NOMO-1 treated with DMSO at 0.1 percent for 48 hours (cell line): ENCODE measurements at regions not wholly inside any gene's neighbourhood (a gene's known extent, or its start where the extent isn't known, plus 50 kb on each side); places are given as distances from the start of the nearest gene placed in this dataset.

Experiments
- DNase-seq: peaks from one replicate; lab custom pipeline; 2025; ENCODE audit not compliant: unreplicated experiment; lab: John Stamatoyannopoulos, UW

GRCh38 chr1:221834698-221835513 is 93.0 kb upstream of the DUSP10 start:
- DNase-seq = no peak

DNA sequence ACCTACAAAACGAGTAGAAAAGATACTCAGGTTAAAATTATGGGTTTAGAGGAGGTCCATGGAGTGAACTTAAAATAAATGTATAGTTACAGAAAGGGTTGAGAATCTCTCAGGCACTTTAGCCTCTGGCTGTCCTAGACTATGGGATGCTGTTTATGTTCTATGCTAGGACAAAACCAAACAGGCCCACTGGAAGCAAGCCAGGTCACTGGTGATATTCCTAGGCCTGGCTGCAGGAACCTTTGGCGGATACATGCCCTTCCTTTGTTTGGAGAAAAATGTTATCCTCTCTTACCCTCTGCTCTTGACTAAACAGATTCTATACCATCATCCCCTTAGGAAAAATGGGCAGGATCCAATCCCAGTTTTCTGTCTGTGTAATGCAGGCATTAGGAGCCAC is 90.7 kb upstream of the DUSP10 start:
- no peak for DNase-seq

DNA sequence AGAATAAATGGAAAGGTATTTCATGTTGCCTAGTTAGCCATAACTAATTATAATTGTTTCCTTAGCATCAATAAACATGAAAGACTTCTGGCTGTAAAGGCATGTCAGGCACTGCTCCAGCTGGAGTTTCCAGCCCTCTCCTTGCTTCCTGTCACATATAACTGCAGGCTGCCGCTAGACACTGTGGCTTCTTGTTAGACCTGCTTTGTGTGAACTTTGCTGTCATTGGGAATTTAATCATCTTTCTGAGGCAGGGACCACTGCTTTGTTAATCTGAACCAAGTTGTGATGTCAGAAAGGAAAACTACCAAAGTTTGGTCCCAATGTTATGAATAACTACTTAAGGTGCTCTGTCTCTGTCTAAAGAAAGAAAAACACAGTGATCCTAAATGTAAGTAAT is 90.3 kb upstream of the DUSP10 start:
- DNase-seq = no peak

GRCh38 chr1:221829327-221830015 is 87.6 kb upstream of the DUSP10 start:
- DNase-seq = peak; percentile 62

DNA sequence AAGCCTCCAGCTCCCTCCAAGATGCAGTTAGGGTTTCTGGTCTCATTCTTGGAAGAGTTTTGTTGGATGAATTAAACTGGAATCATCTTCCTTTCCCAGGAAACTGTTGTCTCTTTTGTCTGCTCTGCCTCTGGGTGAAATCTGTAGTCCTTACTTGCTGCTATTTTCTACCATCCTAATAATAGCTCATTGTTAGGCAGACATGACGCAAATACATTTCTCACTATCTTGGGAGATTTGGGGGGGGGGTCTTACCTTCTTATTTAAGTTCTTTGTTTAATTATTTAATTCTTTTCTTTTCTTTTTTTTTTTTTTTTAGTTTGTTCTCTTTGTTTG is 85.4 kb upstream of the DUSP10 start:
- no peak for DNase-seq

GRCh38 chr1:221824909-221825308 is 83.0 kb upstream of the DUSP10 start:
- DNase-seq = no peak

DNA sequence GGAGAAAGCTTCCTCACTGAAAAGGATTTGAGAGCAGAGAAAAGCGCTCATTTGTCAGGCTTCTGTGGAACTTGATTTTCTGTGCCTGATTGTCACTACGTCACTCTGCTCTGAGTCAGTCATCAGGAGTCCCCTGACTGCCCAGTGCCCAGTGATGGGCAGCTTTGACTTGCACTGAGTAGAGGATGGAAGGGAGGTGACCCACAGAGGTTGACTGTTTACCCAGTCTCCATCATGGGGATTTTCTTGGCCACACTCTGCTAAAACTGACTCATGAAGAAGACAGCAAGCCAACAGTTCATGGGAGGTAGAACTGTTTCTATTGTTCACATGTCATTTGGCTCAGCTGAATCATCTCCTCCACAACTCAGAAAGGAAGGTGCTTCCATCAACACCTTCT is 82.1 kb upstream of the DUSP10 start:
- DNase-seq = no peak

- no peak for DNase-seq
These were observed 81.7 kb upstream of the DUSP10 start for GRCh38 chr1:221823561-221823960.

DNA sequence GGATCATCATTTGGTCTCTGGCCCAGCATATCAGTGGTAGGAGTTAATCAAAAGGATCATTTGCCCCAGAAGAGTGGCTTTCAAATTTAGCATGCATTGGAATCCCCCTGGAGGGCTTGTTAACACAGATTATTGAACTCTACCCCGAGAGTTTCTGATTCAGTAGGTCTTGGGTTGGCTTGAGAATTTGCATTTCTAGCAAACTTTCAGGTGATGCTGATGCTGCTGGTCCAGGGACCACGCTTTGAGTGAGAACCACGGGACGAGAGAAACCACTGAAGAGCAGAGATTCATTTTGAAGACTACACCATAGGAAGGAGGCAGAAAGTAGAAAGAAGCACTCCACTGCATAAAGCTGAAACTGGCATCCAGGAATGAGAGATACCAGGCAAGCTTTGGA is 81.3 kb upstream of the DUSP10 start:
- DNase-seq = no peak

- no peak for DNase-seq
These were observed 80.7 kb upstream of the DUSP10 start for GRCh38 chr1:221822591-221822990.

DNA sequence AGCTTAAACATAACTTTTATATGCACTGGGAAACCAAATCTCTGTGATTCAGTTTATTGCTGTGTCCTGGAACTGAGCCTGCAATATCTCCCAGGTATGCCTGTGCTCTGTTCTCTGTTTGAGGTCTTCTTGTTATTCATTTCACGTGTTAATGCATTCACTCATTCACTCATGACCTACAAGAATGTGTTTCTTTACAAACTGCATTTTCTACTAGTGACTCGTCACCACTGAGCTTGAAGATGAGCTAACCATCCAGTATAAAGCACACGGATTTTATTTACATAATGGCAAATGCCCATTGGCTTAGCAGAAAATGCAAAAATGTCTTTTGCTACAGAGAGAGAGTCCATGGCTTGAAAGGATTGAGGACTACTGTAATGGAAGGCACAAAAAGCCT is 75.0 kb upstream of the DUSP10 start:
- no peak for DNase-seq

DNA sequence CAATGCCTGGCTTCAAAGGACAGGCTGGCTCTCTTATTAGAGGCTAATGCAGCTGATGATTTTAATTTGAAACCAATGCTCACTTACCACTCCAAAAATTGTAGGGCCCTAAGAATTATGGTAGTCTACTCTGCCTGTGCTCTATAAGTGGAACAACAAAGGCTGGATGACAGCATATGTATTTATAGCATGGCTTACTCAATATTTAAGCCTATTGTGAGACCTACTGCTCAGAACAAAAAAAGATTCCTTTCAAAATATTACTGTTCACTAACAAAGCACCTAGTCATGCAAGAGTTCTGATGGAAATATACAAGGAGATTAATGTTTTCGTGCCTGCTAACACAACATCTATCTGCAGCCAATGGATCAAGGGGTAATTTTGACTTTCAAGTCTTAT is 73.8 kb upstream of the DUSP10 start:
- no peak for DNase-seq

DNA sequence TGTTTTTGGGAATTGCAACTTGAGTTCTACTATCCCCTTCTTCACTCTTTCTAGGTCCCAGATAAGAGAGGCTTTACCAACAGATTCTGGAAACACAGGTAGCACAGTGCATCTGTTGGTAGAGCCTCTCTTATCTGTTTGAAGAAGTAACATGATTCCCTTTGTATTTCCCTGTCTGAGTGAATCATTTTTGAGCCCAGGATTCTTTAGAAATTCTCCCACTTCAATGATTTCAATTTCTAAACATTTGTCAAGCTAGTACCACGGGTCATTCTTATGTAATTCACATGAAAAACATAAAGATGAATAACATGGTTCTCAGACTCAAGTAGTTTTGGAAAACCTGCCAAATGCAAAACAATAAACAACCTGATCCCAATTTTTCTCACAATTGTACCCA is 72.0 kb upstream of the DUSP10 start:
- no peak for DNase-seq

DNA sequence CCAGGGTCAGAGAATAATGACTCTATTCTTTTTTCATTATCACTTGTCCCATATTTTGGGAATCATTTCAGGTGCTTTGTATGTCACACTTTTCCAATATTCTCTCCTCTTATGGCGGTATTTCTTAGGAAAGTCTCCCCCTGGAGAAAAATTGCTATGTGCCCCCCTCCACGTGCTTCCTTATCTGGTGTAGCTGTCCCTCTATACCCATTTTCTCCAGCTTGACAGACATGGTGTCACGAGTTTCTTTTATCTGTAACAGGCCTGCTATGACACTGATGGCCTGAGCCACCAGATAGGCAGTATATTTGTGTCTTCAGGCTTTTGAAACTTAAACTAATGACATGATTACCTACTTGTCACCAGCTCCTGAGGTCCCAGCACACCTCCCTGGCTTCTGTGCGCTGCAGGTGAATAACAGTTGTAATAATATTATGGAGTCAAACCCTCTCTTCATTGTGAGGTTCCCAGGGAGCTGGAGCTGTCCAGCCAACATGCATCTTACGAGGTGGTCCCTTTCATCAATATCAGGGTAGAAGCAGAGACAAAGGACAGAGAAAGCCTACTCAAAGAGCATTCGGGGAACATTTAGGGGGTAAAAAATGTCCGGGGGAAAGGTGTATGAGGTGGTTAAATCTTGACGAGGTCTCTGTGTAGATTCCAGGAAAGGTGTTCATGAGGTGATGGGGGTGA is 71.2 kb upstream of the DUSP10 start:
- no peak for DNase-seq

GRCh38 chr1:221812088-221812752 is 70.3 kb upstream of the DUSP10 start:
- DNase-seq = no peak

DNA sequence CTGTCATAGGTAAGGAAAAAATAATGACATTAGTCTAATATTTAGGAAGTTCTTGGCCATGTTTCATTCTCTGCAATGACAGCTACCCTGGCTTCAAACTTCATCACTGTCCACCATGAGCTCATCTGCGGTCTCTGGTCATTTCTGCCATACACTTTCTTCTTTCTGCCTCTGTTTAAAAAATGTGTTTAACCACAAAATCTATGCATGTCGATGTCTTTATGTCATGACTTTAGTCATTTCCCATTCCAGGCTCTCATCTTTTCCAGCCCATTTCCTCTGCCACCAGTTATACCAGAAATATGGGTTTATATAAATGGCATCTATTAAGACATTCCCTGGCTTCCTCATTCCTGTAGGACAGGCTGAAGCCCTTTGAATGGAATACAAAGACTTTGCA is 68.5 kb upstream of the DUSP10 start:
- DNase-seq = no peak

DNA sequence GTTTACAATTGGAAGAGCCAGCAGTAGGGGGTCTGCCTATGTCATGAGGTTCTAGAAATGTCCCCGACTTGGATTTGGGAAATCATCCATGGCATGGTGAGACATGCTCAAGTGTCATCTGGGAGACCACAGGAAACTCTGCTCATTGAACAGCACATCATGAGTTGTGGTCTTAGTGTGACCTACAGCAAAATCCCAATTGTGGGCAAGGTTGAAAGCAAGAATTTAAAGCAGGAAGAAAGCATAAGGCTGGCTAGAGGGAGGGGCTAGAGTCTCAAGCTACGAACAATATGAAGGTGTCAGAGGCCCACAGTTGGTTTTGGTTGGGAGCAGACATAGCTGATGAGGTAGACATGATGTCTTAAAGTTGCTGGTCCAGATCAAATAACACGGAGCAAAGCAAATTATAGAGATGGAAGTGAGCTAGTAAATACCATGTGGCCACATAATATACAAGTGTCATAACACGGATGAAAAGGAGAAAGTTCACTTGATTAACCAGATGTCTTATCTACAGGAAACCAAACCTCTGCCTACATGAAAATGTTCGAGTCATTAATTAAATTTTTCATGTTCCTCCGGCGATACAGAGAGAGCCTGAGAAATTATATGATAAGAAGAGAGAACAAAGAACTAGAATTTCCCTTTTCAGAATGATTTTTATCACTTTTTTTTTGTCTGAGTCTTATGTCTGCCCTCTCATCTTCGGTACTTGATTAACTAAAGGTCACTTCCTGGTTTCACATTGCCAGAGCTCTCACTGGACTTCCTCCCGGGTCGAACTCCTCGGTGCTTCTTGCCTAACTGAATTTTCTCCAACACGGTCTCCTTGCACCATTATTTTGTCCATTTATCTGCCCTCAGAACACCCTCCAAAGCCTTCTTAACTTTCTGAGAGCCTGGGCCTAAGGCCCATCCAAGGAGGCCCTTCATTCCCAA is 67.5 kb upstream of the DUSP10 start:
- peak; percentile 70 for DNase-seq

DNA sequence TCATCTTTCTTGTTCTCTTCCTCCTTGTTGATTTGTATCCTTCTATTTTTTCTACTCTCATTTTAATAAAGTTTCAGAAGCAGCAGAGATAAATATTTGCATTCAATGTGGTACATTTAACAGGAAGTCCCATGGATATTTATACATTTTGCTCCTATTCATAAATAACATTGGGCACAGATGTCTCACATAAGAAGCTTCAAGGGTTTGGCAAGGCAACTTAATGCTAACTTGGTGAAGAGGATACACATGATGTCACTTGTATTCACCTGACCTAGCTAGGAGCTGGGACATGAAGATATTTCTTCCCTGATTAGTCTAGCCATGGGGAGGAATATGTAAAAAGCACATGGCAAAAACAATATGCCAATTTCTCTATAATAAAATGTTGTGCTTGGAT is 65.1 kb upstream of the DUSP10 start:
- no peak for DNase-seq

GRCh38 chr1:221806236-221806635 is 64.3 kb upstream of the DUSP10 start:
- no peak for DNase-seq

DNA sequence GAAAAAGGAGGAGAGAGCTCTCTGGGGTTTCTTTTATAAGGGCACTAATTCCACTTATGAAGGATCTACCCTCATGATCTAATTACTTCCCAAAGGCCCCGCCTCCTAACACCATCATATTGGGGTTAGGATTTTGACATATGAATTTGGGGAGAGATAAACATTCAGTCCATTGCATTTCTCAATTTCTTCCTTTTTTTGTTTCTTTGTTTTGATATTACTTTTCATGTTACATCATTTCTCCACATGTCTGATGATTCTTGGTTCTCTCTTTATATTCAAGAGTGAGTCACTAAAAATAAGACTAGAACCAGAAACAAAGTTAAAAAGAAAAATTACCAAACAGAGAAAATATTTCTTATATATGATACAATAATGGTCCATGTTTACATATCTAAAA is 63.2 kb upstream of the DUSP10 start:
- no peak for DNase-seq

DNA sequence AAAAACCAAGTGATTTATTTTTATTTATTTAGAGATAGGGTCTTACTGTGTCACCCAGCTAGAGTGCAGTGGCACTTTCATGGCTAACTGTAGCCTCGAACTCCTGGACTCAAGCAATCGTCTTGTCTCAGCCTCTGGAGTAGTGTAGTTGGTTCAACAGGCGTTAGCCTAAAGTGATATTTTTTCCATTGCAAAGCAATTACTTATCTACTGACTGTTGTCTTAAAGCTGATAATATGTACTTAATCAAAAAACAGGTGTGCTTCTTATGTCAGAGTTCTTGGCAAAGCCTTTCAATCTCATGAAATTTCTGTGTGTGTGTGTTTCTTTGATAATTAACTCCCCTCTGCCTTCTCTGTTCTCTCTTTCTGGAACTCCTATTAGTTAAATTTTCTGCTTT is 62.4 kb upstream of the DUSP10 start:
- DNase-seq = no peak
